Hematopoietic multipotent progenitor cell (in vitro differentiated cells): ENCODE measurements at regions not wholly inside any gene's neighbourhood (a gene's known extent, or its start where the extent isn't known, plus 50 kb on each side); places are given as distances from the start of the nearest gene placed in this dataset.

Experiments
- DNase-seq, 3 donors: peaks; one replicate each; pipeline ENCODE4 v3.0.0-alpha.2; 2011 to 2015; ENCODE audit warnings: low read depth in 2 of 3, low spot score in 2 of 3

GRCh38 chr12:91567100-91567485, 384.5 kb upstream of the DCN start:
- no peak for DNase-seq

DNA sequence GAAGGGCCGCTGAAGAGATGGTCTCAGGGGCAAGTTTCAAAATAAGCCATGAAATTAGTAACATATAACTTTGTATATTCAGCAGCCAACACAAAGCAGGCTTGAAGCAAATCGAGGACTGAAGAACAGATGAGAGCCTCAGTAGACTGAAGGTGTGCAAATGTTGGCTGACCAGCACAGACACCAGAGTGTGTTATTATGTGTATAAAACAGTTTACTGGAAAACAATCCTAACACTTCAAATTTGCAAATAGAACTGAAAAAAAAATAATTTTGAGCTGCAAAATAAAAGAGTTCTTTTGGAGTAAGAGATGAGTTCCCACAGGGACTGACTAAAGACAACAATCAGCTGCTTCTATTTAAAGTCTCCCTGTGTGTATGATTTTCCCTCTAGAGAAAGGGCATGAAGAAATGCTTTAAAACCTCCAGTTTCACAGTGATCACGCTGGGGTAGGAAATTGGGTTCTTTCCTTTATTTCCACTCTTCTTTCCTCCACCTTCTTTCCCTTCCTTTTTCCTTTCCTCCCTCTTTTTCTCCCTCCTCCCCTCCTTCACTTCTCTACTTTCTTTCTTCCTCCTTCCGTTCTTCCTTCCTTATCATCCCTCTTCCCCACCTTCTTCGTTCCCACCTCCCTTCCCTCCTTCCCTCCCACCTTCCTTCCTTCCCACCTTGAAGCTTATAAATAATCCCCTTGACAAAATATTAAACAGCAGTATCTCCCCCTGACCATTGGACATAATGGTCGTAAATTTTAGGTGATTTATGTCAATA, 383.9 kb upstream of the DCN start:
- DNase-seq: no peak

GRCh38 chr12:91565846-91566245, 383.2 kb upstream of the DCN start:
- no peak for DNase-seq

- DNase-seq: no peak
Observed at GRCh38 chr12:91565246-91565645, 382.6 kb upstream of the DCN start.

GRCh38 chr12:91563011-91563765, 380.6 kb upstream of the DCN start:
- no peak for DNase-seq

DNA sequence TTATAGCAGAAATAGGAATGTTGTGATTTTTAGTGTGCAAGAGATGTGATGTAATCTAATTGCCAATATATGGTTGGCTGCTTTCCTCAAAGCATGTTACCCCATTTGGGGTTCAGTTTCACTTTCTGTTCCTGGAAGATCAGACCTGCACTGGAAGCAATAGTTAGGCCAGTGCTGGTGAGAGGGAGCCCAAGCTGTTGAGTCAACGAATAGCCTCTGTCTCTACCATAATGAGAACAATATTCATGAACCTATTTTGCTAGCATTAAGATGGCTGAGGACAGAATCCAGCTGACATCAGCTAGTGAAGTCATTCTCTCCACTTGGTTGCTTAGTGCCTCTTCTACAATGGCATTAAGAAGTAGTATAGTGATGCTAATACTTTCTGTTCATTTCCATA, 379.9 kb upstream of the DCN start:
- no peak for DNase-seq

- DNase-seq: no peak
Observed at GRCh38 chr12:91561958-91562325, 379.3 kb upstream of the DCN start.

DNA sequence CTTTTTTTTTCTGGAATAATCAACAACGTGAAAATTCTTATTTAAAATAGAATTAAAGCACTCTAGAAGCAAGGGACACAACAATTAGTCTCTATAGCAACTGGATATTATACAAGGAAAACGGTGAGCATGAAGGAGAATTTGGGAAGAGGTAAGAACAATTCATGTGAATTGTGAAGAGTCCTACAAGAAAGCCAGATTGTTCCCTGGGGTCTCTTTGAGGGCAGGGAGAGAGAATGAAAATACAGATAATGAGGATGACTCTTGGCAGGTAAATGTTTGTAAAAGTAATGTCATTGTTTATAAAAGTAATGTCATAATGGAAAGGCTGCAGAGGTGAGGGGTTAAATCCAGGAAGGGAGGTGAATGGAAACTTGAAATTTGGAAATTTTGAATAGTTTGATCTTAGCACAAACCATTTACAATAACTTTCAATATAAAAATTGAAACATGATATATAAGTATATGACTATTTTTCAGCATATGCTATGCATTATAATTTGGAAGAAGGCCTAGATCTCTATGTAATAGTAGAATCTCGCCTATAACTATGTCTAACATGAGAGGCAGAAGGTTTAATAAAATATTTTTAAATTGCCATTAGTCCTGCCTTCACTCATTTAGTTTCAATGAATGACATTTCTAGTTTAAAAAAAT, 378.8 kb upstream of the DCN start:
- DNase-seq: no peak

- DNase-seq: no peak
Observed at GRCh38 chr12:91556909-91557308, 374.3 kb upstream of the DCN start.

DNA sequence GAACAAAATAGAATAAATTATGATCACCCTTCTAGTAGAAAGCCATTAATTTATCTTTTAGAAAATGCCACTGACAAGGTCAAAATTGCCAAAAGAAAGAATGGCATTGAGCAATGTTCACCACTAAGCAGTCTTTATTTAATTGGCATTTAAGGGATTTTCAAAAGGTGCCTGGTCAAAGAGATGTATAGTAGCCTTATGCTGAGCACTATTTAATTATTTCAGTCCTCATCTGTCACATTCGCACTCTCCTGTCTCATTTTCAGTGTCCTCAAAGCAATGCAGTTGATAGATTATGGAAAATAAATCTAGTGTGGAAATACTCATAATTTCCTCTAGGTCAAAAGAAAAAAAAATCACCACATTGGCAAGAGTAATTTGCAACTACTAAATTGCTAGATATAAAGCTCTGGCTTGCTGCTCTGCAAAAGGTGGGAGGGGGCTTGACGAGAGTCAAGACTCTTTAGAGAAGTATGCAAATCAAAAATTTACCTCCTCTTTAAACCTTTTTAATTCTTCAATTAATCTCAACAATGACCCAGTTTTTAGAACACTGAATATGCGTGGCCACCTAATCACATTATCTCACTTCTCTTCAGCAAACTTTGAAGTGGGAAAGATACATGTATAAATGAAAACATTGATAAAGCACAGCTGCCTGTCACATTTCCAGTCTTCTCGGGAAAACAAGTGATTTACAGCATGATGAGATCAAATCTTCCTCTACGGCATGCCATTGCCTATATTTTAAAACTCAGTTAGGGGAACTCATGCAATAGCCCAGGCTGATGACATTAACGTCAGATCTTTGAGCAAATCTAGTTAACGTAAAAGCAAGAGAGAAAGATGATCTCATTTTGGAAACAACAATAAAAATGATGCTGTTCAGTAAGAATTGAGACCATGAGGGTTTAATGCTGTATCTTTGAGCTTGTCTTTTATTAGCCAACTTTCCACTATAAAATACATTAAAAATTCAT, 373.1 kb upstream of the DCN start:
- no peak for DNase-seq

- DNase-seq: peak in 1 of 3 donors; percentile 12
Observed at GRCh38 chr12:91551927-91552326, 369.3 kb upstream of the DCN start.

- DNase-seq: no peak
Observed at GRCh38 chr12:91551242-91551641, 368.6 kb upstream of the DCN start.

DNA sequence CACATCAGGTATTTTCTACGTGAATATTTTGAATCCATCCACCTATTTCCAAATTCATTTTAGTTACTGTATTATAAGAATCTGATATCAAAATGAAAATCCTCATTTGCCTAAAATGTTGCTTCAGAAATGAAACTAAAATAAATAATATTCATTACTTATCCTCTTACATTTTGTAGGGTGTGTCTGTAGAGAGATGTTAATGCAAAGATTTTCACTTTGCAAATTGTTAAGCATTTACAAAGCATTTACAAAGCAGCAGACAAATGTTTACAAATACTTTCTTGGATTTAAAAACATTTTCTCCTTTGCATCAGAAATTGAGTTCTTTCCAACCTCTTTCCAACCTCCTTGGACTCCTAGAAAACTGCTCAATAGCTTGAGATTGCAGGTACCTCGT, 360.0 kb upstream of the DCN start:
- DNase-seq: no peak

GRCh38 chr12:91542067-91542466, 359.4 kb upstream of the DCN start:
- DNase-seq: no peak

DNA sequence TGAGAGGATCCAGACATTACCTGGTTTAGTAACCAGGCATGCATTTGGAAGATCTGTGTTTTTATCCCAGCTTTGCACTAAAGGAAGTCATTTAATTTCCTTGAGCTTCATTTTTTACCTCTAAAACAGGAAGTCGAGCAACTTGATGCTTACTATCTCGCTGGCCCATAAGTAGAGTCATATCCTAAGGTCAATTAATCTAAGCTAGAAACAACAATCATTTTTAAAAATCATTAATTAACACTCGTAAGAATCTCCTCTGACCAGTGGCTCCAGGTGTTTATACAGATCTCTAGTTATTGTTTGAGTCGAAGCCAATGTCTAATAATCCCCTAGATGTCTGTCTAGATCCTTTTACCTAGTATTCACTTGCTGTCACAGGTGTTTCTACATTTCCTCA, 355.8 kb upstream of the DCN start:
- no peak for DNase-seq

DNA sequence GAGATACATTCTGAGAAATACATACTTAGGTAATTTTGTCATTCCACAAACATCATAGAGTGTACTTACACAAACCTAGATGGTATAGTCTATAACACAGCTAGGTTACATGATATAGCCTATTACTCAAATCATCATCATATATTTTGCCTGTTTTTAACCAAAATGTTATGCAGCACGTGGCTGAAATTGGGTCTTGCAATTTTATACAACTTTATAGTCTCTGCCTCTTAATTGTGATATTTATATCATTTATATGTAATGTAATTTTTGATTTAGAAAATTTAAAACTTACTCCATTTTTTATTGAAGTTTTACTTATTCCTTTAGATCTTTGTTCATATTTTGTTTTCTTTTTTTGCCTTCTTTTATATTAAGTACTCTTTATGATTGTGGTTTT, 350.7 kb upstream of the DCN start:
- no peak for DNase-seq

DNA sequence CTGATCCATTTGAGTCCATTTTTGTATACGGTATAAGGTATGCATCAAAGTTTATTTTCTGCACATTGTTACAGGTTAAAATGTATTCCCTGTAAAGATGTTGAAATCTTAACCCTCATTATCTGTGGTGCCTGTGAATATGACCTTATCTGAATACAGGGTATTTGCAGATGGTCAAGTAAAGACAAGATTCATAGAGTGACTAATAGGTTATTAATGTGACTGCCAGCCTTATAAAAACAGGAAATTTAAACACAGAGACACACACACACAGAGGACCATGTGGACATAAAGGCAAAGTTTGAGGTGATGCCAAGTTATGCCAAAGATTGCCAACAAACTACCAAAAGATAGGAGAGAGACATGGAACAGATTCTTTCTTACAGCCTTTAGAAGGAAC, 347.2 kb upstream of the DCN start:
- no peak for DNase-seq

- DNase-seq: no peak
Observed at GRCh38 chr12:91523831-91524230, 341.2 kb upstream of the DCN start.

GRCh38 chr12:91516695-91517047, 334.1 kb upstream of the DCN start:
- DNase-seq: peak in 1 of 3 donors; percentile 20

DNA sequence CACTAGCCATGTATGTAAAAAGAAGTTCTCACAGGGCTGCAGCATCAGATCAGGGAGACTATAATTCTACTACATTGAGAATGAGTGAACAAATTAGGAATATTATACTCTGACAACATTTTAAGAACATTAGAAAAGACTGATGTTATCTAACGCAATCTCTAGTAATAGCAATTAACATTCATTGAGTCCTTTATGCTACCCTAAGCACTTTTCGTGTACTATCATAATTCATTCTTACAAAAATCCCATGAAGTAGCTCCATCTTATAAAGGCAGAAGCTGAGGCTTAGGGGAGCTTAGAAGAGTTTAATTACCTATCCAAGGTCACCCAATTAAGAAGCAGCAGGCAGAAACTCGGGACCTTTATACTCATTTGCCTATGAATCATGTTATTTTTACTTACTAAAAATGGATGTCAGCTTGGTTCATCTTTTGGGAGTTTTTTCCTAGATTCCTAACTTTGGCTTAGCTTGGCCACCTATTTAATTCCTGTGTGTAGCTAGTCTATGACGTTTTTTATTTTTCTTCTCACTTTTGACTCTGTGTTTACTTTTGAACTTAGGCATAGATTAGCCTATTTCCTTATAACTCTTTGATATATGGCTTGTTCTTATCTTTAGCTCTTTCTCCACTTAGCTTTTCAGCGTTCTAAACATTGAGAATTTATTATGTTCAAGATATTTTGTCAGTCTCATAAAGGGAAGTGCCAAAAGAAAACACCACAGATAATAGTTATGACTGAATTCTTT, 333.5 kb upstream of the DCN start:
- DNase-seq: no peak
